IMR-90 (cell line): ENCODE measurements at regions not wholly inside any gene's neighbourhood (a gene's known extent, or its start where the extent isn't known, plus 50 kb on each side); places are given as distances from the start of the nearest gene placed in this dataset.

Source experiments
- ATAC-seq: fragments of 200-7000 bp; cut with Tn5 transposase; 2 replicates; pipeline ENCODE4 v1.9.1; 2020; ENCODE audit warnings: low read depth, mild to moderate bottlenecking, moderate library complexity
- BruUV-seq: library from RNA; stranded (reverse); fragments of 400-500 nt; replicated peaks from 2 replicates; lab custom pipeline; 2021; lab: Mats Ljungman, UMichigan
- CTCF ChIA-PET: fragments of 300-600 bp; formaldehyde crosslinking; extraction: SDS; loops from one replicate; lab custom pipeline; 2021; ENCODE audit warnings: antibody characterized with exemption; lab: Yijun Ruan, JAX
- POLR2A ChIA-PET: fragments of 300-600 bp; sonication (Branson Sonifier 250); formaldehyde crosslinking; loops from one replicate; lab custom pipeline; 2022; ENCODE audit warnings: antibody characterized with exemption; ENCODE audit not compliant: unreplicated experiment; lab: Charles Lee
- DNase-seq: peaks from one replicate; pipeline ENCODE4 v3.0.0; 2013
- H2AFZ ChIP-seq: replicated peaks from 2 replicates; pipeline ENCODE3; 2013; ENCODE audit warnings: low read length, mild to moderate bottlenecking; ENCODE audit not compliant: poor library complexity
- H2AK5ac ChIP-seq: 2 replicates; pipeline ENCODE4 v1.6.1; 2013; ENCODE audit warnings: low read depth, low read length, inconsistent platforms
- H2AK9ac ChIP-seq: replicated peaks from 2 replicates; pipeline ENCODE3; 2013; ENCODE audit warnings: mild to moderate bottlenecking, low read depth, low read length, moderate library complexity; ENCODE audit not compliant: poor library complexity
- H2BK120ac ChIP-seq: 2 replicates; pipeline ENCODE4 v1.6.1; 2013; ENCODE audit warnings: low read depth, low read length, inconsistent platforms
- H2BK15ac ChIP-seq: 3 replicates; pipeline ENCODE4 v1.6.1; 2013; ENCODE audit warnings: low read depth, low read length, inconsistent platforms
- H2BK20ac ChIP-seq: 2 replicates; pipeline ENCODE4 v1.6.1; 2013; ENCODE audit warnings: low read depth, mild to moderate bottlenecking, inconsistent platforms, low read length, moderate library complexity
- H2BK5ac ChIP-seq: 2 replicates; pipeline ENCODE4 v1.6.1; 2013; ENCODE audit warnings: mild to moderate bottlenecking, low read depth, low read length, inconsistent platforms; ENCODE audit not compliant: poor library complexity, severe bottlenecking
- H3K14ac ChIP-seq: replicated peaks from 2 replicates; pipeline ENCODE4 v1.6.1; 2013; ENCODE audit warnings: low read depth, low read length, inconsistent platforms
- H3K18ac ChIP-seq: 2 replicates; pipeline ENCODE4 v1.6.1; 2013; ENCODE audit warnings: low read depth, low read length, control low read depth
- H3K23ac ChIP-seq: 2 replicates; pipeline ENCODE4 v1.6.1; 2013; ENCODE audit warnings: low read depth, low read length, inconsistent platforms
- H3K27ac ChIP-seq: 2 replicates; pipeline ENCODE4 v1.5.1; 2013; ENCODE audit warnings: mild to moderate bottlenecking, control low read depth, low read length; ENCODE audit not compliant: insufficient read depth
- H3K27me3 ChIP-seq: 2 replicates; pipeline ENCODE4 v1.6.1; 2013; ENCODE audit warnings: low read length; ENCODE audit not compliant: control insufficient read depth, insufficient read depth
- H3K36me3 ChIP-seq: 2 replicates; pipeline ENCODE4 v1.6.1; 2013; ENCODE audit warnings: low read length, mixed read lengths; ENCODE audit not compliant: control insufficient read depth, insufficient read depth
- H3K4ac ChIP-seq: 2 replicates; pipeline ENCODE4 v1.6.1; 2013; ENCODE audit warnings: low read depth, low read length, inconsistent platforms
- H3K4me1 ChIP-seq: 2 replicates; pipeline ENCODE4 v1.6.1; 2013; ENCODE audit warnings: low read length, mixed read lengths; ENCODE audit not compliant: control insufficient read depth, insufficient read depth
- H3K4me2 ChIP-seq: 2 replicates; pipeline ENCODE4 v1.6.1; 2013; ENCODE audit warnings: low read depth, mild to moderate bottlenecking, control low read depth, low read length, moderate library complexity
- H3K4me3 ChIP-seq: 2 replicates; pipeline ENCODE4 v1.5.1; 2013; ENCODE audit warnings: low read depth, mild to moderate bottlenecking, control low read depth, low read length, moderate library complexity; ENCODE audit not compliant: insufficient read depth
- H3K56ac ChIP-seq: 2 replicates; pipeline ENCODE4 v1.6.1; 2013; ENCODE audit warnings: low read length, inconsistent platforms; ENCODE audit not compliant: insufficient read depth; ENCODE audit errors: extremely low read depth
- H3K79me1 ChIP-seq, 2 experiments: 2 replicates each; pipeline ENCODE4 v1.6.1; 2013; ENCODE audit warnings: low read length in 2 of 2, inconsistent platforms in 1 of 2, low read depth in 1 of 2
- H3K9ac ChIP-seq: 2 replicates; pipeline ENCODE4 v1.6.1; 2013; ENCODE audit warnings: low read depth, low read length, control low read depth
- H3K9me1 ChIP-seq: 2 replicates; pipeline ENCODE4 v1.6.1; 2013; ENCODE audit warnings: low read length, inconsistent platforms; ENCODE audit not compliant: insufficient read depth
- H3K9me3 ChIP-seq: 2 replicates; pipeline ENCODE4 v1.6.1; 2013; ENCODE audit warnings: low read length; ENCODE audit not compliant: control insufficient read depth, insufficient read depth
- H4K20me1 ChIP-seq: 2 replicates; pipeline ENCODE4 v1.6.1; 2013; ENCODE audit warnings: low read length, inconsistent platforms; ENCODE audit not compliant: insufficient read depth
- H4K5ac ChIP-seq: 2 replicates; pipeline ENCODE4 v1.6.1; 2013; ENCODE audit warnings: mild to moderate bottlenecking, low read depth, low read length, control low read depth
- H4K8ac ChIP-seq, 2 experiments: 2 replicates each; pipeline ENCODE4 v1.6.1; 2013; ENCODE audit warnings: low read depth in 2 of 2, low read length in 2 of 2, control low read depth in 1 of 2, inconsistent platforms in 1 of 2
- H4K91ac ChIP-seq: 2 replicates; pipeline ENCODE4 v1.6.1; 2013; ENCODE audit warnings: low read depth, low read length, inconsistent platforms; ENCODE audit not compliant: insufficient read depth
- FOS ChIP-seq: fragments of 150-350 bp; IDR thresholded peaks from 2 replicates; pipeline ENCODE4 v1.6.1; 2016; ENCODE audit warnings: low read depth, low read length
- WGBS, 2 experiments: methylation state at CpG; one replicate each; pipeline versions ENCODE4 v1.1.5 to v1.1.7; 2013; ENCODE audit warnings: missing lambda C conversion rate in 2 of 2; ENCODE audit not compliant: insufficient read length in 1 of 2; ENCODE audit errors: extremely low coverage in 2 of 2; 5-methylcytosine and 5-hydroxymethylcytosine counted together
- dilution Hi-C: fragments of 300-500 bp; cut with HindIII; formaldehyde crosslinking; loops from one replicate; pipeline ENCODE4 v1.14.3; 2018; ENCODE audit warnings: low sequenced_read_pairs; ENCODE audit not compliant: unreplicated experiment
- in situ Hi-C: fragments of 300-500 bp; cut with MboI; formaldehyde crosslinking; loops from 3 replicates; pipeline ENCODE4 v1.14.3; 2019; ENCODE audit warnings: low sequenced_read_pairs, inconsistent platforms, mixed read lengths
- intact Hi-C: fragments of 100-400 bp; cut with micrococcal nuclease; formaldehyde crosslinking; loops from 2 replicates; pipeline ENCODE4 v1.10.0; 2022

GRCh38 chr5:67731886-67732285, 483.7 kb upstream of the PIK3R1 start:
- no TSS peak for BruUV-seq
- Histone ChIP-seq H4K5ac (no peak overlapping the region), H3K79me1 (no peaks in the 10 kb centered on the region), H3K4me2 (no peak overlapping the region), H3K18ac (no peak overlapping the region), H2BK20ac (no peak overlapping the region), H2BK5ac (no peak overlapping the region), H2BK120ac (no peak overlapping the region), H3K27me3 (no peaks in the 10 kb centered on the region), H4K20me1 (no peaks in the 10 kb centered on the region), H3K4ac (no peak overlapping the region), H3K56ac (no peak overlapping the region), H3K14ac (no peak overlapping the region), H3K4me1 (no peaks in the 10 kb centered on the region), H2BK15ac (no peak overlapping the region), H4K91ac (no peak overlapping the region), H2AK9ac (no peak overlapping the region), H3K4me3 (no peak overlapping the region), H2AK5ac (no peak overlapping the region), H3K27ac (no peak overlapping the region), H3K9me3 (no peaks in the 10 kb centered on the region), H3K36me3 (no peaks in the 10 kb centered on the region), H2AFZ (no peak overlapping the region), H3K9ac (no peak overlapping the region), H4K8ac (no peak overlapping the region), H3K9me1 (no peaks in the 10 kb centered on the region), H3K23ac (no peak overlapping the region)
- ChIA-PET POLR2A (no interaction called here), CTCF (no interaction called here)
- in situ Hi-C loops: no loop called here
- dilution Hi-C loops: no loop called here
- intact Hi-C loops: no loop called here
- no CpG with 5 or more reads among the region's 2 CpGs for WGBS, 2 experiments
- no peak for TF ChIP-seq FOS
- no peak for DNase-seq
- no peak for ATAC-seq
